ENCODE measurements at regions not wholly inside any gene's neighbourhood (a gene's known extent, or its start where the extent isn't known, plus 50 kb on each side); places are given as distances from the start of the nearest gene placed in this dataset.

- Histone ChIP-seq H3K36me3 (no peaks in the 10 kb centered on the region), H3K9me3 (ENCODE audit: severe bottlenecking) (no peaks in the 10 kb centered on the region), H3K27me3 (ENCODE audit: insufficient read depth, low read depth, severe bottlenecking) (no peaks in the 10 kb centered on the region), H3K27ac (no peak overlapping the region), H3K4me3 (ENCODE audit: low read depth, low read length) (no peak overlapping the region)
- DNase-seq = no peak
- TF ChIP-seq CTCF (IDR thresholded peaks at IDR 0.05; ENCODE audit: low read depth, low read length) = no peak
Measured at GRCh38 chr16:86227041-86227440, 283.3 kb upstream of the FOXF1 start.

GRCh38 chr16:86227801-86228200 lies 282.5 kb upstream of the FOXF1 start:
- no peak for DNase-seq
- Histone ChIP-seq H3K27me3 (ENCODE audit: insufficient read depth, low read depth, severe bottlenecking) (no peaks in the 10 kb centered on the region), H3K9me3 (ENCODE audit: severe bottlenecking) (no peaks in the 10 kb centered on the region), H3K4me3 (ENCODE audit: low read depth, low read length) (no peak overlapping the region), H3K27ac (no peak overlapping the region), H3K36me3 (no peaks in the 10 kb centered on the region)
- no peak for TF ChIP-seq CTCF (IDR thresholded peaks at IDR 0.05; ENCODE audit: low read depth, low read length)

GRCh38 chr16:86228713-86229112 lies 281.6 kb upstream of the FOXF1 start:
- Histone ChIP-seq H3K4me3 (ENCODE audit: low read depth, low read length) (no peak overlapping the region), H3K27ac (no peak overlapping the region), H3K36me3 (no peaks in the 10 kb centered on the region), H3K9me3 (ENCODE audit: severe bottlenecking) (no peaks in the 10 kb centered on the region), H3K27me3 (ENCODE audit: insufficient read depth, low read depth, severe bottlenecking) (no peaks in the 10 kb centered on the region)
- no peak for DNase-seq
- TF ChIP-seq CTCF (IDR thresholded peaks at IDR 0.05; ENCODE audit: low read depth, low read length) = no peak

GRCh38 chr16:86229283-86229682 lies 281.0 kb upstream of the FOXF1 start:
- Histone ChIP-seq H3K9me3 (ENCODE audit: severe bottlenecking) (no peaks in the 10 kb centered on the region), H3K27me3 (ENCODE audit: insufficient read depth, low read depth, severe bottlenecking) (no peaks in the 10 kb centered on the region), H3K27ac (no peak overlapping the region), H3K4me3 (ENCODE audit: low read depth, low read length) (no peak overlapping the region), H3K36me3 (no peaks in the 10 kb centered on the region)
- no peak for DNase-seq
- no peak for TF ChIP-seq CTCF (IDR thresholded peaks at IDR 0.05; ENCODE audit: low read depth, low read length)

GRCh38 chr16:86229866-86230656 lies 280.3 kb upstream of the FOXF1 start:
- no peak for DNase-seq
- no peaks in the 10 kb centered on the region for H3K9me3 ChIP-seq (ENCODE audit: severe bottlenecking)
- no peak overlapping the region for H3K27ac ChIP-seq
- H3K4me3 ChIP-seq (ENCODE audit: low read depth, low read length) = no peak overlapping the region
- TF ChIP-seq CTCF (IDR thresholded peaks at IDR 0.05; ENCODE audit: low read depth, low read length) = no peak
- no peaks in the 10 kb centered on the region for H3K27me3 ChIP-seq (ENCODE audit: insufficient read depth, low read depth, severe bottlenecking)
- H3K36me3 ChIP-seq = no peaks in the 10 kb centered on the region
